Suprapubic skin (tissue), 4 donors: ENCODE measurements at regions not wholly inside any gene's neighbourhood (a gene's known extent, or its start where the extent isn't known, plus 50 kb on each side); places are given as distances from the start of the nearest gene placed in this dataset.

Source experiments
- DNase-seq, 2 donors: peaks; one replicate each; pipeline ENCODE4 v3.0.0-alpha.2; 2019; ENCODE audit warnings: low spot score in 2 of 2
- H3K27ac ChIP-seq: fragments of 200-600 bp; sonication (generic); one replicate; pipeline ENCODE4 v1.5.1; 2019
- H3K27me3 ChIP-seq: fragments of 200-600 bp; sonication (generic); one replicate; pipeline ENCODE4 v1.5.1; 2019
- H3K36me3 ChIP-seq: fragments of 200-600 bp; sonication (generic); one replicate; pipeline ENCODE4 v1.5.1; 2019
- H3K4me1 ChIP-seq: fragments of 200-600 bp; sonication (generic); one replicate; pipeline ENCODE4 v1.5.1; 2019
- H3K4me3 ChIP-seq: fragments of 200-600 bp; sonication (generic); one replicate; pipeline ENCODE4 v1.5.1; 2019; ENCODE audit warnings: mild to moderate bottlenecking
- H3K9me3 ChIP-seq: fragments of 200-600 bp; sonication (generic); one replicate; pipeline ENCODE4 v1.5.1; 2019
- EP300 ChIP-seq: sonication (generic); formaldehyde crosslinking; IDR thresholded peaks from one replicate; pipeline ENCODE4 v1.6.1; 2017; ENCODE audit warnings: antibody characterized with exemption
- POLR2A ChIP-seq, 2 donors: fragments of 450-650 bp; IDR thresholded peaks; one replicate each; pipeline ENCODE4 v1.6.1; 2017; ENCODE audit warnings: antibody characterized with exemption in 2 of 2, mild to moderate bottlenecking in 2 of 2, moderate library complexity in 2 of 2
- POLR2AphosphoS5 ChIP-seq, 3 donors: sonication (generic); formaldehyde crosslinking; IDR thresholded peaks; one replicate each; pipeline ENCODE4 v1.6.1; 2017; ENCODE audit warnings: antibody characterized with exemption in 3 of 3
- WGBS: methylation state at CpG from one replicate; pipeline ENCODE4 v1.1.5; 2018; 5-methylcytosine and 5-hydroxymethylcytosine counted together
- TF ChIP-seq, protein P1 (sequence below), 2 donors: fragments of 200-600 bp in 1 of 2; fragments of 450-650 bp in 1 of 2; sonication (generic) in 1 of 2; IDR thresholded peaks; one replicate each; pipeline ENCODE4 v1.5.1; 2016 to 2019; ENCODE audit warnings: antibody characterized with exemption in 2 of 2, mild to moderate bottlenecking in 1 of 2, moderate library complexity in 1 of 2

- no peaks in the 10 kb centered on the region for H3K4me1 ChIP-seq
- no peaks in the 10 kb centered on the region for H3K27me3 ChIP-seq
- no peak for DNase-seq
- H3K9me3 ChIP-seq: no peaks in the 10 kb centered on the region
- TF ChIP-seq EP300: no peak
- TF ChIP-seq POLR2AphosphoS5 (IDR thresholded peaks at IDR 0.05): no peak
- TF ChIP-seq, protein P1, sequence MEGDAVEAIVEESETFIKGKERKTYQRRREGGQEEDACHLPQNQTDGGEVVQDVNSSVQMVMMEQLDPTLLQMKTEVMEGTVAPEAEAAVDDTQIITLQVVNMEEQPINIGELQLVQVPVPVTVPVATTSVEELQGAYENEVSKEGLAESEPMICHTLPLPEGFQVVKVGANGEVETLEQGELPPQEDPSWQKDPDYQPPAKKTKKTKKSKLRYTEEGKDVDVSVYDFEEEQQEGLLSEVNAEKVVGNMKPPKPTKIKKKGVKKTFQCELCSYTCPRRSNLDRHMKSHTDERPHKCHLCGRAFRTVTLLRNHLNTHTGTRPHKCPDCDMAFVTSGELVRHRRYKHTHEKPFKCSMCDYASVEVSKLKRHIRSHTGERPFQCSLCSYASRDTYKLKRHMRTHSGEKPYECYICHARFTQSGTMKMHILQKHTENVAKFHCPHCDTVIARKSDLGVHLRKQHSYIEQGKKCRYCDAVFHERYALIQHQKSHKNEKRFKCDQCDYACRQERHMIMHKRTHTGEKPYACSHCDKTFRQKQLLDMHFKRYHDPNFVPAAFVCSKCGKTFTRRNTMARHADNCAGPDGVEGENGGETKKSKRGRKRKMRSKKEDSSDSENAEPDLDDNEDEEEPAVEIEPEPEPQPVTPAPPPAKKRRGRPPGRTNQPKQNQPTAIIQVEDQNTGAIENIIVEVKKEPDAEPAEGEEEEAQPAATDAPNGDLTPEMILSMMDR (IDR thresholded peaks at IDR 0.05): no peak
- no peak for TF ChIP-seq POLR2A (IDR thresholded peaks at IDR 0.05)
- H3K27ac ChIP-seq: no peak overlapping the region
- WGBS: 85% methylated on average over 8 of the region's 8 CpGs
- H3K4me3 ChIP-seq: no peak overlapping the region
- no peaks in the 10 kb centered on the region for H3K36me3 ChIP-seq
Measured at GRCh38 chr12:105481392-105482300, 151.2 kb downstream of the C12orf75 start.

DNA sequence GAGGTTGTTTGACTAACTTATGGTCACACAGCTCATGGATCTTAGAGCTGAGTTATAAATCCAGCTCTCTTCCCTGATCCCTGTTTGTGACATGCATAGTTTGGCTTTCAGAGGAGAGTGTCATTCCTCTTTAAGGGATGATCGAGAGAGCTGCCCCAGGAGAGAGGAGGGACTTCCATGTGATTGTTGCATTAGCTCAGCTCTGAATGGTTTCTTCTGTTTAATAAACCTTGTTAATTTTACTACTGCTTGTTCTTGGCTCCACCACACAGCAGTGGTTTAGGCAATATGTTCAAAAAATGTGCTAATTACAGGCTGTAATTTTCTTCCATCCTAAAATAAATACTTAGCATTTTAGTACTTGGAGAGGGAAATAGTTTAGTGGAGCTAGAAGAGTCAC lies 152.5 kb downstream of the C12orf75 start:
- H3K4me3 ChIP-seq: no peak overlapping the region
- H3K27me3 ChIP-seq: no peaks in the 10 kb centered on the region
- TF ChIP-seq, protein P1 (IDR thresholded peaks at IDR 0.05): no peak
- TF ChIP-seq POLR2A (IDR thresholded peaks at IDR 0.05) (no peak), POLR2AphosphoS5 (IDR thresholded peaks at IDR 0.05) (no peak), EP300 (no peak)
- H3K27ac ChIP-seq: no peak overlapping the region
- no peaks in the 10 kb centered on the region for H3K36me3 ChIP-seq
- H3K9me3 ChIP-seq: no peaks in the 10 kb centered on the region
- no peak for DNase-seq
- 56% methylated on average over 1 of the region's 1 CpG for WGBS
- H3K4me1 ChIP-seq: no peaks in the 10 kb centered on the region

DNA sequence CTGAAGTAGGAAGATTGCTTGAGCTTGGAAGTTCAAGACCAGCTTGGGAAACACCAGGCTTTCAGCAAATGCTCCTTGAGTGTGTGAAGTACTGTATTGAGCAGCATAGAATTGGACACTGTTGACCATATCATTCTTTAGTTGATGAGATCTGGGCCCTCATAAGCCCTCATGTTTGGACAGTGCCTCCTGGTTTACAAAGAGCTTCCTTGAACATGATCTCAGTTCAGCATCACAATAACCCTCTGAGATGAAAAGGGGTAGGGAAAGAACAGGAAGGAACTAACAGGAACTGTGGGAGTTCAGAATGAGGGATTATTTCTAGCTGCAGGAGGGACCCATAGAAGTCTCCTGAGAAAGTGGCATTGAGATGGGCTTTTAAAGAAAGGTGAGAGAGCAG lies 153.2 kb downstream of the C12orf75 start:
- no peaks in the 10 kb centered on the region for H3K4me1 ChIP-seq
- DNase-seq: no peak
- H3K36me3 ChIP-seq: no peaks in the 10 kb centered on the region
- H3K4me3 ChIP-seq: no peak overlapping the region
- H3K27ac ChIP-seq: no peak overlapping the region
- H3K27me3 ChIP-seq: no peaks in the 10 kb centered on the region
- TF ChIP-seq POLR2AphosphoS5 (IDR thresholded peaks at IDR 0.05) (no peak), POLR2A (IDR thresholded peaks at IDR 0.05) (no peak), EP300 (no peak)
- TF ChIP-seq, protein P1 (IDR thresholded peaks at IDR 0.05): no peak
- H3K9me3 ChIP-seq: no peaks in the 10 kb centered on the region

- H3K9me3 ChIP-seq: no peaks in the 10 kb centered on the region
- 87% methylated on average over 8 of the region's 8 CpGs for WGBS
- DNase-seq: no peak
- no peaks in the 10 kb centered on the region for H3K4me1 ChIP-seq
- TF ChIP-seq, protein P1 (IDR thresholded peaks at IDR 0.05): no peak
- no peak for TF ChIP-seq POLR2A (IDR thresholded peaks at IDR 0.05)
- TF ChIP-seq POLR2AphosphoS5 (IDR thresholded peaks at IDR 0.05): no peak
- no peak for TF ChIP-seq EP300
- H3K4me3 ChIP-seq: no peak overlapping the region
- no peak overlapping the region for H3K27ac ChIP-seq
- H3K36me3 ChIP-seq: no peaks in the 10 kb centered on the region
- H3K27me3 ChIP-seq: no peaks in the 10 kb centered on the region
Measured at GRCh38 chr12:105485321-105485910, 154.9 kb downstream of the C12orf75 start.

DNA sequence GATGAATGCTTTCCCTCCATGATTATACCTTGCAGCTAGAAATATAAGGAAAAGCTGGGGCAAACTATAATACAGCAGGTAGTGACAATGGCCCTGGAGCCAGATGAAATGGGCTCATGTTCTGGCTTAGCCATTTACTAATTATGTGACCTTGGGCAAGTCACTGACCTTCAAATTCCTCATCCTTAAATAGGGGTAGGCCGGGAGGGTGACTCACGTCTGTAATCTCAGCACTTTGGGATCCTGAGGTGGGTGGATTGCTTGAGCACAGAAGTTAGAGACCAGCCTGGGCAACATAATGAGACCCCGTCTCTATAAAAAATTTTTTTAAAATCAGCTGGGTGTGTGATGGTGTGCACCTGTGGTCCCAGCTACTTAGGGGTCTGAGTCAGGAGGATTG lies 155.4 kb downstream of the C12orf75 start:
- no peaks in the 10 kb centered on the region for H3K4me1 ChIP-seq
- no peaks in the 10 kb centered on the region for H3K9me3 ChIP-seq
- 90% methylated on average over 3 of the region's 3 CpGs for WGBS
- no peak for DNase-seq
- no peak overlapping the region for H3K27ac ChIP-seq
- no peaks in the 10 kb centered on the region for H3K27me3 ChIP-seq
- TF ChIP-seq, protein P1 (IDR thresholded peaks at IDR 0.05): no peak
- TF ChIP-seq EP300 (no peak), POLR2A (IDR thresholded peaks at IDR 0.05) (no peak)
- no peak overlapping the region for H3K4me3 ChIP-seq
- H3K36me3 ChIP-seq: no peaks in the 10 kb centered on the region
